ENCODE measurements at regions not wholly inside any gene's neighbourhood (a gene's known extent, or its start where the extent isn't known, plus 50 kb on each side); places are given as distances from the start of the nearest gene placed in this dataset.

- H3K36me3 Mint-ChIP-seq (ENCODE audit: low read depth): no peaks in the 10 kb centered on the region
- H3K9me3 Mint-ChIP-seq: peaks cover 14% of the 10 kb centered on the region
- ChIA-PET POLR2A (no interaction called here), CTCF (no interaction called here)
- H3K27me3 Mint-ChIP-seq: no peaks in the 10 kb centered on the region
- DNase-seq: no peak
- no peak for TF ChIP-seq CTCF (IDR thresholded peaks at IDR 0.05)
- H3K4me3 Mint-ChIP-seq: no peak overlapping the region
- ATAC-seq (ENCODE audit: low read depth): no peak
- H3K27ac Mint-ChIP-seq: no peak overlapping the region
- intact Hi-C loops (cut with micrococcal nuclease): no loop called here
- H3K4me1 Mint-ChIP-seq: no peaks in the 10 kb centered on the region
Measured at GRCh38 chr7:51965454-51965853, 648.8 kb upstream of the COBL start.

- Mint-ChIP-seq H3K9me3 (peaks cover 21% of the 10 kb centered on the region), H3K4me1 (no peaks in the 10 kb centered on the region)
- no peak for DNase-seq
Measured at GRCh38 chr7:51961804-51962203, 645.2 kb upstream of the COBL start.

GRCh38 chr7:51950813-51951212 is 634.2 kb upstream of the COBL start:
- TF ChIP-seq CTCF (IDR thresholded peaks at IDR 0.05): no peak
- POLR2A ChIA-PET: no interaction called here
- ATAC-seq (ENCODE audit: low read depth): no peak
- Mint-ChIP-seq H3K4me3 (no peak overlapping the region), H3K27me3 (no peaks in the 10 kb centered on the region), H3K27ac (no peak overlapping the region), H3K36me3 (ENCODE audit: low read depth) (no peaks in the 10 kb centered on the region), H3K4me1 (no peaks in the 10 kb centered on the region), H3K9me3 (peaks cover 9% of the 10 kb centered on the region)
- intact Hi-C loops (cut with micrococcal nuclease): no loop called here
- CTCF ChIA-PET: no interaction called here
- no peak for DNase-seq

More at GRCh38 chr7:51961804-51962203, 645.2 kb upstream of the COBL start:
- POLR2A ChIA-PET: no interaction called here
- no peaks in the 10 kb centered on the region for H3K27me3 Mint-ChIP-seq
- CTCF ChIA-PET: no interaction called here
- TF ChIP-seq CTCF (IDR thresholded peaks at IDR 0.05): no peak
- no peak overlapping the region for H3K27ac Mint-ChIP-seq
- intact Hi-C loops (cut with micrococcal nuclease): no loop called here
- no peak overlapping the region for H3K4me3 Mint-ChIP-seq
- ATAC-seq (ENCODE audit: low read depth): no peak
- no peaks in the 10 kb centered on the region for H3K36me3 Mint-ChIP-seq (ENCODE audit: low read depth)

- intact Hi-C loops (cut with micrococcal nuclease): no loop called here
- Mint-ChIP-seq H3K27me3 (no peaks in the 10 kb centered on the region), H3K4me1 (no peaks in the 10 kb centered on the region), H3K9me3 (peaks cover 9% of the 10 kb centered on the region), H3K27ac (no peak overlapping the region), H3K36me3 (ENCODE audit: low read depth) (no peaks in the 10 kb centered on the region), H3K4me3 (no peak overlapping the region)
- ChIA-PET CTCF (no interaction called here), POLR2A (no interaction called here)
- ATAC-seq (ENCODE audit: low read depth) (no peak), DNase-seq (no peak)
- TF ChIP-seq CTCF (IDR thresholded peaks at IDR 0.05): no peak
Measured at GRCh38 chr7:51949726-51950644, 633.4 kb upstream of the COBL start.

DNA sequence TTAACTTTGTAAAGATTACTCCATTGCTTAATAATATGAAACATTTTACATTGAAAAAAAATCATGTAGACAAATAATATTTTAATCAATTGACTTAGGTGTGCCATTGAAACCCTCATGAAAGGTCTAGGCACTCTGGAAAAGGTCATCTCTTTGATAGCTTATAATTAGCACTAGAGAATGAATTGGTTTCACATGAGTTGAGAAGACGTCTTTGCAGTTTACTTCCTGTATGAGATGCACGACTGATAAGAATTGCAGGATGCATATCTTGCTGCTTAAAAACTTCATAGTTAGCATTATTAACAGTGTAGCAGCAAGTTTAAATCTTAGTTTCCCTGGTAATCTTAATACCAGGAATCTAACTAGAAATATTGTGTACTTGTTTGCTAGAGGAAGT is 614.2 kb upstream of the COBL start:
- H3K4me1 Mint-ChIP-seq: no peaks in the 10 kb centered on the region
- no peak for TF ChIP-seq CTCF (IDR thresholded peaks at IDR 0.05)
- no peaks in the 10 kb centered on the region for H3K27me3 Mint-ChIP-seq
- CTCF ChIA-PET: no interaction called here
- DNase-seq (no peak), ATAC-seq (ENCODE audit: low read depth) (no peak)
- no peak overlapping the region for H3K4me3 Mint-ChIP-seq
- no peaks in the 10 kb centered on the region for H3K36me3 Mint-ChIP-seq (ENCODE audit: low read depth)
- intact Hi-C loops (cut with micrococcal nuclease): no loop called here
- POLR2A ChIA-PET: no interaction called here
- H3K27ac Mint-ChIP-seq: no peak overlapping the region
- peaks cover 7% of the 10 kb centered on the region for H3K9me3 Mint-ChIP-seq

Measured in activated B cell treated with CpG ODN at 0.5 μM for 24 hours (primary cell).